Naive thymus-derived CD4-positive, alpha-beta T cell (primary cell): ENCODE measurements at regions not wholly inside any gene's neighbourhood (a gene's known extent, or its start where the extent isn't known, plus 50 kb on each side); places are given as distances from the start of the nearest gene placed in this dataset.

Source experiments
- ATAC-seq: fragments of 150-1000 bp; cut with Tn5 transposase; 2 replicates; pipeline ENCODE4 v1.10.0; 2021; ENCODE audit warnings: mild to moderate bottlenecking, moderate library complexity
- CTCF ChIA-PET: fragments of 350-600 bp; sonication (Branson Sonifier 250); formaldehyde crosslinking; loops from one replicate; lab custom pipeline; 2021; ENCODE audit warnings: antibody characterized with exemption; lab: Charles Lee
- POLR2A ChIA-PET: fragments of 350-600 bp; sonication (Branson Sonifier 250); formaldehyde crosslinking; loops from one replicate; lab custom pipeline; 2021; ENCODE audit warnings: antibody characterized with exemption, inconsistent platforms; lab: Charles Lee
- DNase-seq, 9 donors: peaks; one replicate each; pipeline versions ENCODE4 v3.0.0 to v3.0.0-alpha.2; 2020 to 2022; ENCODE audit warnings: mixed read lengths in 1 of 9
- H3K27ac ChIP-seq: one replicate; pipeline ENCODE4 v1.7.0; 2013; ENCODE audit warnings: mild to moderate bottlenecking, low read depth, low read length, moderate library complexity
- H3K27me3 ChIP-seq, 2 donors: one replicate each; pipeline ENCODE4 v1.7.0; 2013; ENCODE audit warnings: low read length in 2 of 2, mild to moderate bottlenecking in 2 of 2, moderate library complexity in 2 of 2; ENCODE audit not compliant: control insufficient read depth in 2 of 2, insufficient read depth in 2 of 2
- H3K36me3 ChIP-seq, 3 experiments: 1 replicate in 2 of 3; 2 replicates in 1 of 3; pipeline ENCODE4 v1.7.0; 2013; ENCODE audit warnings: low read length in 3 of 3, mild to moderate bottlenecking in 3 of 3, moderate library complexity in 1 of 3; ENCODE audit not compliant: insufficient read depth in 3 of 3, control insufficient read depth in 2 of 3
- H3K4me1 ChIP-seq, 2 donors: one replicate each; pipeline ENCODE4 v1.7.0; 2013; ENCODE audit warnings: low read length in 2 of 2, mild to moderate bottlenecking in 2 of 2, moderate library complexity in 1 of 2; ENCODE audit not compliant: control insufficient read depth in 2 of 2, insufficient read depth in 2 of 2
- H3K4me3 ChIP-seq: 2 replicates; pipeline ENCODE4 v1.7.0; 2013; ENCODE audit warnings: mild to moderate bottlenecking, low read length
- H3K9me3 ChIP-seq, 3 experiments: 1 replicate in 2 of 3; 2 replicates in 1 of 3; pipeline ENCODE4 v1.7.0; 2013; ENCODE audit warnings: low read length in 3 of 3; ENCODE audit not compliant: control insufficient read depth in 2 of 3
- H3K27ac Mint-ChIP-seq, 9 donors: one replicate each; pipeline ENCODE4 v1.8.0; 2020 to 2022; ENCODE audit warnings: mixed read lengths in 9 of 9, mild to moderate bottlenecking in 8 of 9, moderate library complexity in 5 of 9, inconsistent platforms in 2 of 9
- H3K27me3 Mint-ChIP-seq, 5 donors: one replicate each; pipeline ENCODE4 v1.8.0; 2021 to 2022; ENCODE audit warnings: mixed read lengths in 5 of 5, mild to moderate bottlenecking in 1 of 5
- H3K36me3 Mint-ChIP-seq, 5 donors: one replicate each; pipeline ENCODE4 v1.8.0; 2020 to 2022; ENCODE audit warnings: mixed read lengths in 5 of 5, mild to moderate bottlenecking in 3 of 5, inconsistent platforms in 1 of 5
- H3K4me1 Mint-ChIP-seq, 7 donors: one replicate each; pipeline ENCODE4 v1.8.0; 2020 to 2022; ENCODE audit warnings: mixed read lengths in 7 of 7, mild to moderate bottlenecking in 3 of 7, inconsistent platforms in 1 of 7
- H3K4me3 Mint-ChIP-seq, 10 donors: one replicate each; pipeline ENCODE4 v1.8.0; 2020 to 2022; ENCODE audit warnings: mild to moderate bottlenecking in 10 of 10, mixed read lengths in 10 of 10, moderate library complexity in 6 of 10, inconsistent platforms in 2 of 10
- H3K9me3 Mint-ChIP-seq, 11 donors: one replicate each; pipeline ENCODE4 v1.8.0; 2020 to 2022; ENCODE audit warnings: mixed read lengths in 11 of 11, mild to moderate bottlenecking in 4 of 11, inconsistent platforms in 1 of 11, moderate library complexity in 1 of 11
- intact Hi-C, 2 donors: fragments of 100-400 bp; cut with micrococcal nuclease; formaldehyde crosslinking; loops; one replicate each; pipeline ENCODE4 v1.15.1; 2023

- ATAC-seq (no peak), DNase-seq (no peak)
- Histone ChIP-seq H3K27me3 (no peaks in the 10 kb centered on the region), H3K9me3 (no peaks in the 10 kb centered on the region), H3K4me3 (no peak overlapping the region), H3K27ac (no peak overlapping the region), H3K36me3 (no peaks in the 10 kb centered on the region), H3K4me1 (no peaks in the 10 kb centered on the region)
- ChIA-PET CTCF (no interaction called here), POLR2A (no interaction called here)
- H3K27me3 Mint-ChIP-seq, result peaks cover 10 to 29% (median 19%) of the 10 kb centered on the region in 5 donors
- H3K9me3 Mint-ChIP-seq, result no peaks in the 10 kb centered on the region
- H3K36me3 Mint-ChIP-seq, result no peaks in the 10 kb centered on the region
- H3K27ac Mint-ChIP-seq, result no peak overlapping the region
- intact Hi-C loops, result no loop called here
- no peaks in the 10 kb centered on the region for H3K4me1 Mint-ChIP-seq
- H3K4me3 Mint-ChIP-seq, result no peak overlapping the region
Measured at GRCh38 chr2:237271698-237272652, 142.0 kb downstream of the COL6A3 start.
